Breast epithelium (tissue), 3 donors: ENCODE measurements at regions not wholly inside any gene's neighbourhood (a gene's known extent, or its start where the extent isn't known, plus 50 kb on each side); places are given as distances from the start of the nearest gene placed in this dataset.

Source experiments
- CTCF ChIP-seq, 3 donors: fragments of 450-650 bp; IDR thresholded peaks; one replicate each; pipeline ENCODE4 v1.5.1; 2016 to 2017; ENCODE audit warnings: antibody characterized with exemption in 3 of 3, mild to moderate bottlenecking in 3 of 3, moderate library complexity in 3 of 3
- POLR2A ChIP-seq: fragments of 450-650 bp; IDR thresholded peaks from one replicate; pipeline ENCODE4 v1.6.1; 2016; ENCODE audit warnings: antibody characterized with exemption, mild to moderate bottlenecking, moderate library complexity
- POLR2AphosphoS5 ChIP-seq, 3 donors: sonication (generic); formaldehyde crosslinking; IDR thresholded peaks; one replicate each; pipeline ENCODE4 v1.6.1; 2017; ENCODE audit warnings: antibody characterized with exemption in 3 of 3

GRCh38 chr2:2744958-2745715 lies 414.1 kb upstream of the MYT1L start:
- no peak for TF ChIP-seq POLR2A
- TF ChIP-seq CTCF (IDR thresholded peaks at IDR 0.05): no peak
- no peak for TF ChIP-seq POLR2AphosphoS5 (IDR thresholded peaks at IDR 0.05)
